Naive thymus-derived CD4-positive, alpha-beta T cell (primary cell): ENCODE measurements at regions not wholly inside any gene's neighbourhood (a gene's known extent, or its start where the extent isn't known, plus 50 kb on each side); places are given as distances from the start of the nearest gene placed in this dataset.
A peak's percentile ranks its signal among the peaks of the same experiment; 100 is the strongest.

Source experiments
- ATAC-seq: fragments of 150-1000 bp; cut with Tn5 transposase; 2 replicates; pipeline ENCODE4 v1.10.0; 2021; ENCODE audit warnings: mild to moderate bottlenecking, moderate library complexity
- CTCF ChIA-PET: fragments of 350-600 bp; sonication (Branson Sonifier 250); formaldehyde crosslinking; loops from one replicate; lab custom pipeline; 2021; ENCODE audit warnings: antibody characterized with exemption; lab: Charles Lee
- POLR2A ChIA-PET: fragments of 350-600 bp; sonication (Branson Sonifier 250); formaldehyde crosslinking; loops from one replicate; lab custom pipeline; 2021; ENCODE audit warnings: antibody characterized with exemption, inconsistent platforms; lab: Charles Lee
- DNase-seq, 9 donors: peaks; one replicate each; pipeline versions ENCODE4 v3.0.0 to v3.0.0-alpha.2; 2020 to 2022; ENCODE audit warnings: mixed read lengths in 1 of 9
- H3K27ac ChIP-seq: one replicate; pipeline ENCODE4 v1.7.0; 2013; ENCODE audit warnings: mild to moderate bottlenecking, low read depth, low read length, moderate library complexity
- H3K27me3 ChIP-seq, 2 donors: one replicate each; pipeline ENCODE4 v1.7.0; 2013; ENCODE audit warnings: low read length in 2 of 2, mild to moderate bottlenecking in 2 of 2, moderate library complexity in 2 of 2; ENCODE audit not compliant: control insufficient read depth in 2 of 2, insufficient read depth in 2 of 2
- H3K36me3 ChIP-seq, 3 experiments: 1 replicate in 2 of 3; 2 replicates in 1 of 3; pipeline ENCODE4 v1.7.0; 2013; ENCODE audit warnings: low read length in 3 of 3, mild to moderate bottlenecking in 3 of 3, moderate library complexity in 1 of 3; ENCODE audit not compliant: insufficient read depth in 3 of 3, control insufficient read depth in 2 of 3
- H3K4me1 ChIP-seq, 2 donors: one replicate each; pipeline ENCODE4 v1.7.0; 2013; ENCODE audit warnings: low read length in 2 of 2, mild to moderate bottlenecking in 2 of 2, moderate library complexity in 1 of 2; ENCODE audit not compliant: control insufficient read depth in 2 of 2, insufficient read depth in 2 of 2
- H3K4me3 ChIP-seq: 2 replicates; pipeline ENCODE4 v1.7.0; 2013; ENCODE audit warnings: mild to moderate bottlenecking, low read length
- H3K9me3 ChIP-seq, 3 experiments: 1 replicate in 2 of 3; 2 replicates in 1 of 3; pipeline ENCODE4 v1.7.0; 2013; ENCODE audit warnings: low read length in 3 of 3; ENCODE audit not compliant: control insufficient read depth in 2 of 3
- H3K27ac Mint-ChIP-seq, 9 donors: one replicate each; pipeline ENCODE4 v1.8.0; 2020 to 2022; ENCODE audit warnings: mixed read lengths in 9 of 9, mild to moderate bottlenecking in 8 of 9, moderate library complexity in 5 of 9, inconsistent platforms in 2 of 9
- H3K27me3 Mint-ChIP-seq, 5 donors: one replicate each; pipeline ENCODE4 v1.8.0; 2021 to 2022; ENCODE audit warnings: mixed read lengths in 5 of 5, mild to moderate bottlenecking in 1 of 5
- H3K36me3 Mint-ChIP-seq, 5 donors: one replicate each; pipeline ENCODE4 v1.8.0; 2020 to 2022; ENCODE audit warnings: mixed read lengths in 5 of 5, mild to moderate bottlenecking in 3 of 5, inconsistent platforms in 1 of 5
- H3K4me1 Mint-ChIP-seq, 7 donors: one replicate each; pipeline ENCODE4 v1.8.0; 2020 to 2022; ENCODE audit warnings: mixed read lengths in 7 of 7, mild to moderate bottlenecking in 3 of 7, inconsistent platforms in 1 of 7
- H3K4me3 Mint-ChIP-seq, 10 donors: one replicate each; pipeline ENCODE4 v1.8.0; 2020 to 2022; ENCODE audit warnings: mild to moderate bottlenecking in 10 of 10, mixed read lengths in 10 of 10, moderate library complexity in 6 of 10, inconsistent platforms in 2 of 10
- H3K9me3 Mint-ChIP-seq, 11 donors: one replicate each; pipeline ENCODE4 v1.8.0; 2020 to 2022; ENCODE audit warnings: mixed read lengths in 11 of 11, mild to moderate bottlenecking in 4 of 11, inconsistent platforms in 1 of 11, moderate library complexity in 1 of 11
- intact Hi-C, 2 donors: fragments of 100-400 bp; cut with micrococcal nuclease; formaldehyde crosslinking; loops; one replicate each; pipeline ENCODE4 v1.15.1; 2023

DNA sequence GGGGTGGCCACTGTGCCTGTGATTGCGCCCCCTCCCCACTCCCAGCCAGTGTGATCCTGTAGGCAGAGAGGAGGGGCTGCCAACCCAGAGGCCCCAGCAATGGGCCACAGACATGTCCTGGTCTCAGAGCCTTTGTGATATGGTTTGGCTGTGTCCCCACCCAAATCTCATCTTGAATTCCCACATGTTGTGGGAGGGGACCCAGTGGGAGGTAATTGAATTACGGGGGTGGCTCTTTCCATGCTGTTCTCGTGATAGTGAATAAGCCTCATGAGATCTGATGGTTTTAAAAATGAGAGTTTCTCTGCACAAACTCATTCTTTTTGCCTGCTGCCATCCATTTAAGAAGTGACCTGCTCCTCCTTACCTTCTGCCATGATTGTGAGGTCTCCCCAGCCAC is 56.8 kb upstream of the ZNF469 start:
- CTCF ChIA-PET: no interaction called here
- POLR2A ChIA-PET: no interaction called here
- H3K27ac Mint-ChIP-seq: no peak overlapping the region

DNA sequence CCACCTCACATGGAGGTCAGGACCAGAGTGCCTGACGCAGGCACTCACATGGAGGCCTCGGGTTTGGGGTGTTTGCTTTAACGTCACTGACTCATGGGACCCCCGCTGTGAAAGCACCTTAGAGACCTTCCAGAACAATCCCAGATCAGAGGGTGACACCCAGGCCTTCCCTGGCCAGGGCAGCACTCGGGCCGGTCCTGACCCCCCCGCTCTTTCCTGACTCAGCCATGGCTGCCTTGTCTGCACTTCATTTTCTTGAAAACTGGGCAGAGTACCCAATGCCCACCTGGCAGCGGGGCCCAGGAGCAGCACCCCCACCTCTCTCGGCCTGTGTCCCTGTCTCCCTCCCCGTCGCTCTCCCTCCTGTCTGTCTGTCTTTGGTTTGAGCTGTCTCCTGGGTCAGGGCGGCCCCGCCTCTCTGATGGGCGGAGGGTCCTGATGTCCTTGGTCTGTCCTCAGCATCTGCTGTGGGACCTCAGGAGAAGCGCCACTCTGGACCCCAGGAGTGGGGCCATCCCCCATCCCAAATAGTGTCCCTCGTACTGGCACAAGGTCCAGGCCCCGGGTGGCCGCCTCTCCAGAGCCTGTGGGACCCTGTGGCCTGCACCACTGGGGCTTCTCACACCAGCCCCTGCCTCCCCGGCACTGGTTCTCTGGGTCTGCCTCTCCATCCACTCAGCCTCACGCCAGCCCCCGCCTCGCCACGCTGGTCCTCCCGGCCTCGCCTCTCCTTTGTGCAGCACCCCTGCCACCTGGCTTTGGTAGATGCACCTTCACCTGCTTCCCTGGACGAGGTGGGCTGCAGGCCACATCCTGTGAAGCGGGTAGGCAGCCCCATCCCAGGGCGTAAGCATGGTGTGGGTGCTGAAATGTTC is 55.9 kb upstream of the ZNF469 start:
- ATAC-seq: no peak

More for the DNA sequence above, 56.8 kb upstream of the ZNF469 start:
- no peak overlapping the region for H3K4me3 Mint-ChIP-seq
- intact Hi-C loops: no loop called here
- H3K27me3 Mint-ChIP-seq: no peaks in the 10 kb centered on the region
- no peaks in the 10 kb centered on the region for H3K9me3 ChIP-seq
- H3K9me3 Mint-ChIP-seq: peaks cover 0 to 5% (median 0%) of the 10 kb centered on the region in 11 donors
- H3K27ac ChIP-seq: no peak overlapping the region
- no peaks in the 10 kb centered on the region for H3K36me3 Mint-ChIP-seq
- no peaks in the 10 kb centered on the region for H3K27me3 ChIP-seq
- no peaks in the 10 kb centered on the region for H3K36me3 ChIP-seq
- H3K4me1 Mint-ChIP-seq: no peaks in the 10 kb centered on the region
- no peaks in the 10 kb centered on the region for H3K4me1 ChIP-seq
- DNase-seq (no peak), ATAC-seq (no peak)
- no peak overlapping the region for H3K4me3 ChIP-seq

DNA sequence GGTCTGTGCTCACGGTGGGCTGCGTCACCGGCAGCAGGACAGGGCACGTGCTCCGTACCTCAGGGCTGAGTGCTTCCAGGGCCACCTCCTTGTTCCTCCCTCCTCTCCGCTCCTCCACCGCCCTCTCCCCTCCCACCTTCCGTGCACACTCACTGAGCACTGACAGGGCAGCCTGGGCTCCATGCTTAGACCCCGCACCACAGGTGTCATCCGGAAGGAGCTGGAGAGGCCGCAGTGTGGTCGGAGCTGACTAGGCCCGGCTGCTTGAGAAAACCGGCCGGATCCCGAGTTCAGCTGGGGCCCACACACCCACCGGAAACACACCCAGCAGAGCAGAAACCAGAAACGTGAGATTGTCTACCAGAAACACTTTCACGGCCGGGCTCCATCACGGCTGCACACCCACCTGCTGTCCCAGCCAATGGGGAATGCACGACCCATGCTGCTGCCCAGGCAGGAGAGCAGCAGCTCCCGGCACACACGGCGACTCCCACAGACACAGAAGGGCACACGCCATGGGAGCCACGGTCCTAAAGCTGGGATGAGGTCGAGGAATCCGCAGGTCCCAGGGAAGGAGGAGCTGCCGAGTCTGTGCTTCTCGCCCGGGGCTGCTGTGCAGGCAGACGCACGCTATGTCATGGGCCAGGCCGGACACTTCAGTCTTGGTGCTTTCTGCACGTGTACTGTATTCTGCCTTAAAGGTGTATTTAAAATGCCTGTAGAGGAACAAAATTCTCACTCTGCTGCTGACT is 55.0 kb upstream of the ZNF469 start:
- H3K4me1 ChIP-seq: no peaks in the 10 kb centered on the region
- H3K27ac Mint-ChIP-seq: no peak overlapping the region
- H3K27me3 Mint-ChIP-seq: no peaks in the 10 kb centered on the region
- no peaks in the 10 kb centered on the region for H3K4me1 Mint-ChIP-seq
- H3K36me3 ChIP-seq: no peaks in the 10 kb centered on the region
- POLR2A ChIA-PET: no interaction called here
- intact Hi-C loops: no loop called here
- no peaks in the 10 kb centered on the region for H3K36me3 Mint-ChIP-seq
- H3K9me3 ChIP-seq: no peaks in the 10 kb centered on the region
- H3K9me3 Mint-ChIP-seq: peaks cover 0 to 5% (median 0%) of the 10 kb centered on the region in 11 donors
- no peaks in the 10 kb centered on the region for H3K27me3 ChIP-seq
- CTCF ChIA-PET: interaction anchor here (0.6 kb wide), 1 partner anchor 15 kb away, joined by 5 read pairs; no protein-coding TSS in a partner anchor
- DNase-seq (no peak), ATAC-seq (no peak)
- no peak overlapping the region for H3K27ac ChIP-seq
- H3K4me3 ChIP-seq: no peak overlapping the region
- no peak overlapping the region for H3K4me3 Mint-ChIP-seq

More for the DNA sequence above, 55.9 kb upstream of the ZNF469 start:
- CTCF ChIA-PET: interaction anchor here (0.6 kb wide), 1 partner anchor 14 kb away, joined by 5 read pairs; no protein-coding TSS in a partner anchor
- Mint-ChIP-seq H3K4me3 (no peak overlapping the region), H3K27ac (no peak overlapping the region), H3K9me3 (peaks cover 0 to 5% (median 0%) of the 10 kb centered on the region in 11 donors), H3K4me1 (no peaks in the 10 kb centered on the region), H3K36me3 (no peaks in the 10 kb centered on the region), H3K27me3 (no peaks in the 10 kb centered on the region)
- POLR2A ChIA-PET: no interaction called here
- Histone ChIP-seq H3K9me3 (no peaks in the 10 kb centered on the region), H3K4me3 (no peak overlapping the region), H3K4me1 (no peaks in the 10 kb centered on the region), H3K27me3 (no peaks in the 10 kb centered on the region), H3K27ac (no peak overlapping the region), H3K36me3 (no peaks in the 10 kb centered on the region)
- no peak for DNase-seq
- intact Hi-C loops: no loop called here

DNA sequence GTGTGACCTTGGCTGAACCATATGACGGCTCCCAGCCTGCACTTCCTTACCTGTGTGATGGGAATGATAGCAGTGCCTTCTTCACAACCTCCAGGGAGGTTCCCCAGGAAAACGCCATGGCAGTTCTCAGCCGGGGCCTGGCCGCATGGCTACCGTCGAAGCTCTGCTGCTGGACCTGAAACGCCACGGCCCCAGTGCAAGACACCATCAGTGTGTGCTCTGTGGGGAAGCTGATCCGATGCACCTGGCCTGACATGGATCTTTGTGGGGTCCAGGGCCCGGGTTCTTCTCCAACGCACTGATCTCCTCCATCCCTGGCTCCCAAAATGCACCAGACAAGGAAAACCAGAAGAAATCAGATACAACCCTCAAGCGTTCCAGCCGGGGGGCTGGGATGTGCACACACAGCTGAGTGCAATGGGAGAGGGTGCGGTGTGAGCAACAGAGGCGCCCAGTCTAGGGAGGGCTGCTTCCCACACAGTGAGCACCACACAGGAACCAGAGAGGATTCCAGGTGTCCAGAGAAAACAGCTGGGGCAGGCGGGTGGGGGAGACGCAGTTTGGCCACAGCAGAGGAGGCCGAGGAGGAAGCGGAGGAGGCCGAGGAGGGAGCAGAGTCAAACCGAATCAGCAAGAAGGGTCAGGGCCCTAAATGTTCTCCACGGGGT is 54.3 kb upstream of the ZNF469 start:
- CTCF ChIA-PET: no interaction called here
- Mint-ChIP-seq H3K27me3 (peaks cover 0 to under 1% (median 0%) of the 10 kb centered on the region in 5 donors), H3K4me3 (peak overlapping the region in 1 of 10 donors; percentile 9), H3K36me3 (no peaks in the 10 kb centered on the region), H3K27ac (no peak overlapping the region), H3K9me3 (peaks cover 0 to 5% (median 0%) of the 10 kb centered on the region in 11 donors), H3K4me1 (peaks cover 0 to 1% (median under 1%) of the 10 kb centered on the region in 7 donors)
- no peak for ATAC-seq
- Histone ChIP-seq H3K27me3 (no peaks in the 10 kb centered on the region), H3K4me1 (no peaks in the 10 kb centered on the region), H3K9me3 (no peaks in the 10 kb centered on the region), H3K4me3 (no peak overlapping the region), H3K27ac (no peak overlapping the region), H3K36me3 (no peaks in the 10 kb centered on the region)
- no peak for DNase-seq
- intact Hi-C loops: no loop called here
- POLR2A ChIA-PET: no interaction called here

DNA sequence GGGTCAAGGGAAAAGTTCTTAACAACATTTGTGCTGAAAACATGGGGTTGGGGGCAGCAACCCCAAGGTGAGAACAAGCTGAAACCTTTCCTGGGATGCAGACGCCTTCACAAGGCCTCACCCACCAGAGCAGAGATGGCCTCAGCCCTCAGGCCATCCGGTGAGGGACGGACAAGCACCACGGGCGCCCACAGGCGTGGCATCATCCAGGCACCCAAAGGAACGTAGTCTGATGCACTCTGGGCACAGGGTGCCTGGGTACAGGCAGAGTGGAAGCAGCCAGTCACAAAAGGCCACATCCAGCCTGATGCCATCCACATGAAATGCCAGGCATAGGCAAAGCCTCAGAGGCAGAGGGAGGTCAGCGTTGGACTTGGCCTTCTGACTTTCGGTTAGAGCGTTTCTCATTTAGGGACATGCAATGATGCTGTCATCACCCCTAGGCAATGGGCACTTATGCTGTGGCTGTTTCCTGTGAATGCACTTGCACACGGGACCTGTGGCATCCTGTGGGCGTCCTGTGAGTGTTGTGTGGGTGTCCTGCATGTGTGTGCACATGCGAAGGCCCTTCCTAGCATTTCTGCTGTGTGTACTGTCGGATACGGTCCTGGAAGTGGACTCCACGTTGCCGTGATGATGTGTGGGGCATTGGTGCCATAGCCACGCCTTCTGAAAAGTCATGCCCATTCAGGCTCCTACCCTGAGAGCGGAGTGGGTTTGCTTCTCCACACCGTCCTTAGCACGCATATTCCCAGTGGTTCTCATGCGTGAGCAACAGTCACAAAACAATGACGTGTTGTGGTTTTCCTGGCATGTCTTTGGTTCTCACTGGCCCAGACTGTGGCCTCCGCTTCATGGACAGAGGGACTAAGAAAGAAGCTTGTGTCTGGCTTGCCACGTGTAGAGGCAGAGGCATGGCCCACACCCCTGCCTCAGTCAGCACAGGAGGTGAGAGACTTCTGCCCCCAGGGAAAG is 52.7 kb upstream of the ZNF469 start:
- H3K27ac Mint-ChIP-seq: no peak overlapping the region
- Histone ChIP-seq H3K9me3 (no peaks in the 10 kb centered on the region), H3K27me3 (no peaks in the 10 kb centered on the region), H3K27ac (no peak overlapping the region), H3K4me3 (no peak overlapping the region), H3K4me1 (peaks cover 0 to 4% of the 10 kb centered on the region in 2 donors), H3K36me3 (no peaks in the 10 kb centered on the region)
- peaks cover 0 to 7% (median 6%) of the 10 kb centered on the region in 7 donors for H3K4me1 Mint-ChIP-seq
- H3K27me3 Mint-ChIP-seq: peaks cover 0 to 13% (median 11%) of the 10 kb centered on the region in 5 donors
- intact Hi-C loops: no loop called here
- no peak for DNase-seq
- no peak overlapping the region for H3K4me3 Mint-ChIP-seq
- ChIA-PET CTCF (no interaction called here), POLR2A (no interaction called here)
- H3K36me3 Mint-ChIP-seq: no peaks in the 10 kb centered on the region
- peaks cover 0 to 6% (median 0%) of the 10 kb centered on the region in 11 donors for H3K9me3 Mint-ChIP-seq
- no peak for ATAC-seq
